Activated naive CD4-positive, alpha-beta T cell treated with anti-CD3 and anti-CD28 coated beads, Interleukin-2, amount 10 ng/mL, durations not matched to agents 7 days and 5 days (primary cell): ENCODE measurements at regions not wholly inside any gene's neighbourhood (a gene's known extent, or its start where the extent isn't known, plus 50 kb on each side); places are given as distances from the start of the nearest gene placed in this dataset.
"Not testable (repeated sequence)": the region's sequence is repeated elsewhere in the genome, so short reads cannot be mapped to it uniquely, and the experiment has no call there.

ENCODE experiments used
- CTCF ChIA-PET: fragments of 350-600 bp; sonication (Branson Sonifier 250); formaldehyde crosslinking; loops from one replicate; lab custom pipeline; 2021; ENCODE audit warnings: antibody characterized with exemption; lab: Charles Lee
- DNase-seq: peaks from one replicate; pipeline ENCODE4 v3.0.0-alpha.2; 2020
- H3K27ac Mint-ChIP-seq: one replicate; pipeline ENCODE4 v1.8.0; 2021; ENCODE audit warnings: mild to moderate bottlenecking, moderate library complexity, mixed read lengths
- H3K27me3 Mint-ChIP-seq: one replicate; pipeline ENCODE4 v1.8.0; 2021; ENCODE audit warnings: mild to moderate bottlenecking, mixed read lengths
- H3K36me3 Mint-ChIP-seq: one replicate; pipeline ENCODE4 v1.8.0; 2021; ENCODE audit warnings: mixed read lengths
- H3K4me1 Mint-ChIP-seq: one replicate; pipeline ENCODE4 v1.8.0; 2021; ENCODE audit warnings: mixed read lengths
- H3K4me3 Mint-ChIP-seq: one replicate; pipeline ENCODE4 v1.8.0; 2021; ENCODE audit warnings: mild to moderate bottlenecking, moderate library complexity, mixed read lengths
- H3K9me3 Mint-ChIP-seq: one replicate; pipeline ENCODE4 v1.8.0; 2021; ENCODE audit warnings: mixed read lengths

- H3K27me3 Mint-ChIP-seq = no peaks in the 10 kb centered on the region
- H3K4me3 Mint-ChIP-seq = no peak overlapping the region
- CTCF ChIA-PET = no interaction called here
- H3K36me3 Mint-ChIP-seq = no peaks in the 10 kb centered on the region
- no peak overlapping the region for H3K27ac Mint-ChIP-seq
- no peaks in the 10 kb centered on the region for H3K4me1 Mint-ChIP-seq
- no peak for DNase-seq
- no peaks in the 10 kb centered on the region for H3K9me3 Mint-ChIP-seq
These were observed 462.8 kb upstream of the NFIA start for GRCh38 chr1:60619581-60619980.

GRCh38 chr1:60615666-60616065 lies 466.7 kb upstream of the NFIA start:
- Mint-ChIP-seq H3K27ac (no peak overlapping the region), H3K27me3 (no peaks in the 10 kb centered on the region), H3K4me1 (no peaks in the 10 kb centered on the region), H3K36me3 (no peaks in the 10 kb centered on the region), H3K9me3 (no peaks in the 10 kb centered on the region), H3K4me3 (no peak overlapping the region)
- no peak for DNase-seq
- CTCF ChIA-PET = no interaction called here

GRCh38 chr1:60612790-60613189 lies 469.6 kb upstream of the NFIA start:
- CTCF ChIA-PET = no interaction called here
- H3K27me3 Mint-ChIP-seq = no peaks in the 10 kb centered on the region

GRCh38 chr1:60606921-60607320 lies 475.4 kb upstream of the NFIA start:
- H3K4me3 Mint-ChIP-seq, H3K36me3 Mint-ChIP-seq, CTCF ChIA-PET, H3K27ac Mint-ChIP-seq, H3K4me1 Mint-ChIP-seq, DNase-seq, H3K27me3 Mint-ChIP-seq: not testable (repeated sequence)
- peaks cover 15% of the 10 kb centered on the region for H3K9me3 Mint-ChIP-seq

More at GRCh38 chr1:60612790-60613189, 469.6 kb upstream of the NFIA start:
- Mint-ChIP-seq H3K4me3 (no peak overlapping the region), H3K9me3 (no peaks in the 10 kb centered on the region), H3K36me3 (no peaks in the 10 kb centered on the region), H3K27ac (no peak overlapping the region), H3K4me1 (no peaks in the 10 kb centered on the region)
- DNase-seq = no peak

- peaks cover 12% of the 10 kb centered on the region for H3K9me3 Mint-ChIP-seq
- CTCF ChIA-PET = no interaction called here
- no peaks in the 10 kb centered on the region for H3K36me3 Mint-ChIP-seq
- no peak for DNase-seq
- H3K27me3 Mint-ChIP-seq = no peaks in the 10 kb centered on the region
- no peak overlapping the region for H3K27ac Mint-ChIP-seq
- no peak overlapping the region for H3K4me3 Mint-ChIP-seq
- no peaks in the 10 kb centered on the region for H3K4me1 Mint-ChIP-seq
These were observed 481.8 kb upstream of the NFIA start for GRCh38 chr1:60600532-60600931.

- no peak for DNase-seq
- H3K4me1 Mint-ChIP-seq = no peaks in the 10 kb centered on the region
- H3K4me3 Mint-ChIP-seq = no peak overlapping the region
These were observed 482.8 kb upstream of the NFIA start for GRCh38 chr1:60599574-60599973.

GRCh38 chr1:60598041-60598910 lies 484.1 kb upstream of the NFIA start:
- Mint-ChIP-seq H3K4me1 (no peaks in the 10 kb centered on the region), H3K36me3 (no peaks in the 10 kb centered on the region), H3K27ac (no peak overlapping the region), H3K9me3 (peaks cover 3% of the 10 kb centered on the region), H3K27me3 (no peaks in the 10 kb centered on the region), H3K4me3 (no peak overlapping the region)
- DNase-seq = no peak
- CTCF ChIA-PET = no interaction called here

More at GRCh38 chr1:60599574-60599973, 482.8 kb upstream of the NFIA start:
- no peaks in the 10 kb centered on the region for H3K27me3 Mint-ChIP-seq
- H3K9me3 Mint-ChIP-seq = peaks cover 12% of the 10 kb centered on the region
- no peaks in the 10 kb centered on the region for H3K36me3 Mint-ChIP-seq
- CTCF ChIA-PET = no interaction called here
- no peak overlapping the region for H3K27ac Mint-ChIP-seq

- no peak for DNase-seq
- H3K36me3 Mint-ChIP-seq = no peaks in the 10 kb centered on the region
- H3K27me3 Mint-ChIP-seq = no peaks in the 10 kb centered on the region
- H3K9me3 Mint-ChIP-seq = peaks cover 2% of the 10 kb centered on the region
- H3K27ac Mint-ChIP-seq = no peak overlapping the region
- H3K4me3 Mint-ChIP-seq = no peak overlapping the region
- H3K4me1 Mint-ChIP-seq = no peaks in the 10 kb centered on the region
- CTCF ChIA-PET = no interaction called here
These were observed 485.3 kb upstream of the NFIA start for GRCh38 chr1:60596791-60597750.

- H3K27me3 Mint-ChIP-seq = no peaks in the 10 kb centered on the region
- CTCF ChIA-PET = no interaction called here
- no peaks in the 10 kb centered on the region for H3K4me1 Mint-ChIP-seq
- H3K27ac Mint-ChIP-seq = no peak overlapping the region
- no peak for DNase-seq
- H3K36me3 Mint-ChIP-seq = no peaks in the 10 kb centered on the region
- no peak overlapping the region for H3K4me3 Mint-ChIP-seq
- H3K9me3 Mint-ChIP-seq = peaks cover 2% of the 10 kb centered on the region
These were observed 490.8 kb upstream of the NFIA start for GRCh38 chr1:60591583-60591982.

GRCh38 chr1:60589916-60590315 lies 492.4 kb upstream of the NFIA start:
- no peaks in the 10 kb centered on the region for H3K9me3 Mint-ChIP-seq
- no peak overlapping the region for H3K4me3 Mint-ChIP-seq
- no peak for DNase-seq
- CTCF ChIA-PET = no interaction called here
- H3K36me3 Mint-ChIP-seq = no peaks in the 10 kb centered on the region
- H3K27ac Mint-ChIP-seq = no peak overlapping the region
- no peaks in the 10 kb centered on the region for H3K27me3 Mint-ChIP-seq
- H3K4me1 Mint-ChIP-seq = no peaks in the 10 kb centered on the region

GRCh38 chr1:60589046-60589748 lies 493.2 kb upstream of the NFIA start:
- H3K4me1 Mint-ChIP-seq = no peaks in the 10 kb centered on the region
- H3K27me3 Mint-ChIP-seq = no peaks in the 10 kb centered on the region
- CTCF ChIA-PET = no interaction called here
- H3K36me3 Mint-ChIP-seq = no peaks in the 10 kb centered on the region
- H3K27ac Mint-ChIP-seq = no peak overlapping the region
- H3K4me3 Mint-ChIP-seq = no peak overlapping the region
- no peak for DNase-seq
- H3K9me3 Mint-ChIP-seq = peaks cover 3% of the 10 kb centered on the region

GRCh38 chr1:60584371-60584770 lies 498.0 kb upstream of the NFIA start:
- Mint-ChIP-seq H3K4me1 (no peaks in the 10 kb centered on the region), H3K4me3 (no peak overlapping the region), H3K27ac (no peak overlapping the region), H3K27me3 (no peaks in the 10 kb centered on the region), H3K36me3 (no peaks in the 10 kb centered on the region), H3K9me3 (peaks cover 12% of the 10 kb centered on the region)
- CTCF ChIA-PET = no interaction called here
- DNase-seq = no peak

- H3K4me3 Mint-ChIP-seq = no peak overlapping the region
- H3K4me1 Mint-ChIP-seq = no peaks in the 10 kb centered on the region
- CTCF ChIA-PET = no interaction called here
- H3K36me3 Mint-ChIP-seq = no peaks in the 10 kb centered on the region
- no peak for DNase-seq
- H3K27ac Mint-ChIP-seq = no peak overlapping the region
- H3K9me3 Mint-ChIP-seq = peaks cover 12% of the 10 kb centered on the region
- H3K27me3 Mint-ChIP-seq = no peaks in the 10 kb centered on the region
These were observed 498.7 kb upstream of the NFIA start for GRCh38 chr1:60583696-60584095.
